NCI-H510A treated with DMSO at 0.1 percent for 48 hours (cell line): ENCODE measurements at regions not wholly inside any gene's neighbourhood (a gene's known extent, or its start where the extent isn't known, plus 50 kb on each side); places are given as distances from the start of the nearest gene placed in this dataset.
"Not testable (repeated sequence)": the region's sequence is repeated elsewhere in the genome, so short reads cannot be mapped to it uniquely, and the experiment has no call there.

Source experiments
- DNase-seq: peaks from one replicate; lab custom pipeline; 2025; lab: John Stamatoyannopoulos, UW

DNA sequence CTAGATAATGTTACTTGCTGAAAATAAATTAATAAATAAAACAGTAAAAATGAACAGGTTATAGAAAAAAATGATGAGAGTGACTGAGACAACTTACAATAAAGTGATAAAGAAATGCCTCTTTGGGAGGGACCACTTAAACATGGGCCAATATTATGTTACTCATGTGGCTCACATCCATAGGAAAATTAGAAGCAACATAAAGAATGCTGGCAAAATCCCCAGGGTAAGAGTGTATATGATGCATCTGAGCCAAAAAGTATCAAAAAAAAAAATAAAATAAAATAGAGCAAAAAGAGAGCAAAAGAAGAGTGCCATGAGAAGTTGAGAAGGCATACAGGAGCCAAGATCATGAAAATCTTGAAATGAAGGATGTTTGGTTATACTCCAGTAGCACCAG, 818.0 kb downstream of the LTN1 start:
- no peak for DNase-seq

DNA sequence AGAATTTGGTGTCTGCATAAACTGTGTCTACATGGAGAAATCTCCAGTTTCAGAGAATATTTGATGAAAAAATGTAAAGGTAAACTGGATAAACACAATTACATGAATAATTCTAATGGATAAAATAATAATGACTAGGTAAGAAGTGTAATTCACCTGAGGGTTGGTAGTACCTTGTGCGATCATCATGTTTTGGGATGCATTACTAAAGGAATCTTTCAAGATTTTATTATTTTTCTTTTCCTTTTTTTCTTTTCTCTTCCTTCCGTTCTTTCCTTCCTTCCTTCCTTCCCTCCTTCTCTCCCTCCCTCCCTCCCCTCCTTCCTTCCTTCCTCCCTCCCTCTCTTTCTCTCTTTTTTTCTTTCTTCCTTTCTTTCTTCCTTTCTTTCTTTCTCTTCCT, 818.7 kb downstream of the LTN1 start:
- DNase-seq, result no peak

DNA sequence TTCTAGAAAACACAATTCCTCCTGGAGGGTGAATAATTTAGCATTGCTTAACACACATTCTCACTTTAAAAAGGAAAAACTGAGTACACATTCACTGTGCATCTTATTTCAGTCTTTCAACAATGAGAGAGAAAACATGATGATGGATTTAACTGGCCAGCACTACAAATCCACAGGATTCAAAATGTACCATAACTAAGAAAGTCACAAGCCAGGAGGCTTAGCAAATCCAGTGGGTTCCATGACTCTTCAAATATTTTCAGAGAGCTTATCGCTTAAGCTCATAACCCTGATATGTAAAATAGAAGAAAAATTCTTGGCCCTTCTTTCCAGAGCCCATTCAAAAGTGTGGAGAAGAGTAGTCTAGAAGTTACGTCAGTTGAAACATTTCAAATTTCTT, 820.3 kb downstream of the LTN1 start:
- no peak for DNase-seq

DNA sequence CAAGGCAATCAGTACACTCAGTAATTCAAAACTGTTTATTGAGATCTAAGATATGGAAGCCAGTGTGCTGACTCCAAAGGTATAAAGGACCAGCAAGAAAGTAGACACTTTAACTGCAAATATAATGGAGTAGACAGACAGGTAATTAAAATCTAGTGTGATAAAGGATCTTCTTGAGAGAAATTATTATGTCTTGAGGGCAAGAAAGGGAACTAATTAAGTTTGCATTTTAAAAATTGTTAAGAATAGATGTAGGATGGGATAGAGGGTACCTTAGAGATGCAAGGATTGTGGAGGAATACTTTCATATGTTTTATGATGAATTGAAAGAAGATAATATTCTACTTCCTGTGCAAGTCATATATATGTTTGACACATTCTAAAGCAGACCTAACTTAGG, 825.3 kb downstream of the LTN1 start:
- no peak for DNase-seq

DNA sequence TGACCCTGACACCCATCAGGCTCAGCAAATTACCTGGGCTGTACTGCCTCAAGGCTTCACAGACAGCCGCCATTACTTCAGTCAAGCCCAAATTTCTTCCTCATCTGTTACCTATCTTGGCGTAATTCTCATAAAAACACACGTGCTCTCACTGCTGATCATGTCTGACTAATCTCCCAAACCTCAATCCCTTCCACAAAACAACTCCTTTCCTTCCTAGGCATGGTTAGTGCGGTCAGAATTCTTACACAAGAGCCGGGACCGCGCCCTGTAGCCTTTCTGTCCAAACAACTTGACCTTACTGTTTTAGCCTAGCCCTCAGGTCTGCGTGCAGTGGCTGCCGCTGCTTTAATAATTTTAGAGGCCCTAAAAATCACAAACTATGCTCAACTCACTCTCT, 828.2 kb downstream of the LTN1 start:
- not testable (repeated sequence) for DNase-seq

DNA sequence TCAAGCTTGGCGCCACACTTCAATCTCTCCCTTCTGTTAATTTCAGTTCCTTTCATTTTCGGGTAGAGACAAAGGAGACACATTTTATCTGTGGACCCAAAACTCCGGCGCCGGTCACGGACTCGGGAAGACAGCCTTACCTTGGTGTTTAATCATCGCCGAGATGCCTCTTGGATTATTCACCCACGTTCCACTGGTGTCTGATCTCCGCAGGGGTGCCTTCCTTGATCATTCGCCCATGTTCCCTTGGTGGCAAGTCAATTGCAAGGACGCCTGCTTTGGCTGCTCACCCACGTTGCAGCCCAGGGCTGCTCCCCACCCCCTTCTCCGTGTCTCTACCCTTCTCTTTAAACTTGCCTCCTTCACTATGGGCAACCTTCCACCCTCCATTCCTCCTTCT, 830.6 kb downstream of the LTN1 start:
- DNase-seq, result not testable (repeated sequence)

DNA sequence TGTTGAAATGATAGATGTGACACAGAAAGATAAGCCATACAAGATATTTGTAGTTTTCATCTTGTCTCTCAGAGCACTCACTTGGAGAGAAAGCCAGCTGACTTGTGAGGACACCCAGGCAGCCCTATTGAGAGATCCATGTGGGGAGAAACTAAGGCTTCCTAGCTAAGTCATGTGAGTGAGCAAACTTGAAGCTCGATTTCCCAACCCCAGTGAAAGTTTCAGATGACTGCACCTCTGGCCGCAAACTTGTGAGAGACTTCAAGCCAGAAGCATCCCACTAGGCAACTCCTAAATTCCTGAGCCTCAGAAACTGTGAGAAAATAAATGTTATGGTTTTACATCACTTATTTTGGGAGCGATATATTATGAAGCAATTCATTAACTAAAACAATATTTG, 832.3 kb downstream of the LTN1 start:
- DNase-seq, result no peak

DNA sequence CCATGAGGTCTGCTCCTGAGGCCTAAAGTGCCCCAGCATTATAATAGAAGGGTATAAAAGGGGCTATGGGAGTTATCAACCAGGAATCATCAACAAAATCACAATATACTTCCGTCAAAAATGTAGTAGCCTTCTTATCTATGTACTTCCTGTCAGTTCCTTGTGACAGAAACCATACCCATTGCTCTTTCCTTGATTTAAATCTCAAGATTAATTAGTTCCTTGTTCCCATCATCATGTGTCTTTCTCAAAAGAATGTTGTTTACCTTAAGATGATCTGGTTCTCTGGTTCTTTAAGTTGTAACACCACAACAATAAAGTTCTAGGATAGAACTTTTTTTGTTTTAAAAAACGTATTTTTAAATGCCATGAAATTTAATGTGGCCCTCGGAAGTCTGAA, 833.3 kb downstream of the LTN1 start:
- no peak for DNase-seq

DNA sequence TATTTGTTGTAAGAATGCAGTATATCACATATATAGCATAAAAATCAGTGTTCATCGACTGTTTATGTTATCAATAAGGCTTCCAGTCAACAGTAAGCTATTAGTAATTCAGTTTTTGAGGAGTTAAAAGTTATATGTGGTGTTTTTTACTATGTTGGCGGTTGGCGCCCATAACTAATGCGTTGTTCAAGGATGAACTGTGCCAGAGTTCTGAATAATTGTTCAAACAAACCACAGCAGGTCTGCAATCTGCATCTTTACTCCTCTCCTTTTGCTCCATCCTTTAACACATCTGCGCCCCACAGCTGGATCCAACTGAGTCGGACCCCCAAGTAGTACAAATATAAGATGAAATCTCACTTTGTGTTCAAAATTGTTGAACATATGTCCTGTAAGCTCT, 836.1 kb downstream of the LTN1 start:
- DNase-seq, result no peak

DNA sequence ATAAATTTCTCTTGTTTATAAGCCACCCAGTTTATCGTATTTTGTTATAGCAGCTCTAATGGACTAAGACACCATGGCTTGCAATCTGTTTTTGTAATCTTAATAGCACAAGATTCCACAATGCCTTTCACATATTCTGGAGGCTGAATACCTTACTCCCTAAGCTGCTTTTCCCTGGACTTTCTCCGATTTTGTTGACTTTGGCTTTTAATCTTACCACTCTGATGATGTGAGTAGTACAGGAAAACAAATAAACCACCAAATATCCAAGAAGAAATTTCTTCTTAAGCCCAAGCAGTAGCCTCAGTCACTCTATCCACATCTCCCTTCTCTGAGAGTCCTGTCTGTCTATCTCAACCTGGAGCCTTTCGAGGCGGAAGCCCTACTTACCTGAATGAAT, 838.6 kb downstream of the LTN1 start:
- no peak for DNase-seq

DNA sequence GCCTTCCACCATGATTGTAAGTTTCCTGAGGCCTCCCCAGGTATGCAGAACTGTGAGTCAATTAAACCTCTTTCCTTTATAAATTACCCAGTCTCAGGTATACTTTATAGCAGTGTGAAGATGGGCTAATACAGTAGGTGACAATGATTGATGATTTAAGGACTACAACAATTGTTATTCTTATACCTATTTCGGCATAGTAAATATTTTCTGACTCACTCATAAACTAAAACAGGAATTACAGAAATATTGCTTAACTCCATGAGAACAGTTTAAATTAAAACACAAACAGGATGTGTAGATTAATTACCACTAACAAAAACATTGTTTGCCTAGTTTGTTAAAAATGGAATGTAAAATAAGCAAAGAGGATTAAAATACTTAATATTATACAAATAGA, 839.9 kb downstream of the LTN1 start:
- no peak for DNase-seq

DNA sequence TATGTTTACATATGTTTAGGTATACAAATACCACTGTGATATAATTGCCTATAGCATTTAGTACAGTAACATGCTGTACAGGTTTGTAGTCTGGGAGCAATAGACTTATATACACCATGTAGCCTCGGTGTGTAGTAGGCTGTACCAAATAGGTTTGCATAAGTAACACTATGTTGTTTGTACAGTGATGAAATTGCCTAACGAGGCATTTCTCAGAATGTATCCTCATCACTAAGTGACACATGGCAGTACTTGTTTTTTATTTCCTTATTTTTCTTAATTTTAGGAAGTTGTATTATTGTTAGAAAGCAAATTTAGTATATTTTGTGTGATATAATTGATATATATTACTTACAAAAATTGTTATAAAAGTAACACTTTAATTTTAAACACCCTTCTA, 840.9 kb downstream of the LTN1 start:
- no peak for DNase-seq

DNA sequence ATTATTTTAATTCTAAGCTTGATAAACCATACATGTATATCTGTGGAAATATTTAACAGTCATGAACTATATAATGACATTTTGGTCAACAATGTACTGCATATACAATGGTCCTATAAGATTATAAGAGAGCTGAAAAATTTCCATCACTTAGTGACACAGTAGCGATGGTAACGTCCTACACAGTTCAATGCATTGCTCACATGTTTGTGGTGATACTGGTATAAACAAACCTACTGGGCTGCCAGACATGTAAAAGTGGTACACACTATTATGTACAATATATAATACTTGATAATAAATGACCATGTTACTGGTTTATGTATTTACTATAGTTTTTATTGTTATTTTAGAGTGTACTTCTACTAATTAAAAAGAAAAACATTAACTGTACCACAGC, 841.9 kb downstream of the LTN1 start:
- DNase-seq, result no peak

DNA sequence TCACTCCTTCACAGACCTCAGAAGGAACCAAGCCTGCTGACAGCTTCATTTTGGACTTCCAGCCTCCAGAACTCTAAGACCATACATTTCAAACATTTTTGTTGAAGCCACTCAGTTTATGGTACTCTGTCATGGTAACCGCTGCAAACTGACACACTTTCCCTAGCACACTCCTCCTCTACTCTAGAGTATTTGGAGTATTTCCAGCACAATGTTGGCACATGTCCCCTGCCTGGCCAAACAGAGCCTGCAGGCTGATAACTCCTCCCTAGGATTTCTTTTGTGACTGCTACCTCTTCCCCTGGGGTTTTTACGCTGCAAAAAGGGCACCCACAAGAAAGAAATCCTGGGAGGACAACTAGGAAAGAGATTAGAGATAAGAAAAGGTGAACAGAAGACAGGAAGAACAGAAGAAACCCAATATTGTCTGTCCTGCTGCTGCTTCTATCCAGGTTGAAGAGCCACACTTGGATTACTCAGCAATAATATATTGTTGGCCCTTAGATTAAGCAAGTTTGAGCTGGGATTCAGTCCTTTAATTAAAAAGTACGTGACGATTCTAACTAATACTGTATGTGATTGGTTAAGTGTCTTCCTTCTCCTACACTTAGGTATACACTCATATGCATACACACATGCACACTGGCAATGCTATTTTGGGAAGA, 844.1 kb downstream of the LTN1 start:
- no peak for DNase-seq

DNA sequence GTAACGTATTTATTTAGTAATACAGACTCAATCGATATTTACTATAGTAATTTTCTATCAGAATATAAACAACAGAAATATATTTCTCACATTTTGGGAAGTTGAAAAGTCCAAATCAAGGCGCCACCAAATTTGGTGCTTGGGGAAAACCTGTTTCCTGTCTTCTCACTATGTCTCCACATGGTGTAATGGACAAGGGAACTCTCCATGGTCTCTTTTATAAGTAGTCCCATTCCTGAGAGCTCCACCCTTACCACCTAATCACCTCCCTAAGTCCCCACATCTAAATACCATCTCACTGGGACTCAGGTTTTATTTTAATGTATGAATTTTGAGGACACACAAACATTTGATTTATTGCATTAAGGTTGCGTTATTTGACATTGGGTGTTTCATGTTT, 848.0 kb downstream of the LTN1 start:
- no peak for DNase-seq

DNA sequence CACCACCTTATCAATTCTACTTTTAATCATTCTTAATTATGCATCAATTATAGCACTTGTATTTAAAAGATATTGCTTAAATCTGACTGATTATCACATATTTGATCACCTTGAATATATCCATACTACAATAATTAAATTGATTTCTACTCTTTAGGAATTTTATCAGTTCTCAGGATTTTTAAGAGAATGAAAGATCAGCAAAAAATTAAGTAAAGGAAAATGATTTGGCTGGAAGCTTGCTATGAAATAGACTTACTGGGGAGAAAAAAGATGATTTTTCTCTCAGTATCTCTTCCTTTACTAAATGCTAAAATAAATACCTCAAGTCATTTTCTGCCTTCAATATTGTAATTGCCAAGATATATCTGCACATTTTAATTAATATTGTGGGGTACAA, 848.6 kb downstream of the LTN1 start:
- DNase-seq, result no peak

DNA sequence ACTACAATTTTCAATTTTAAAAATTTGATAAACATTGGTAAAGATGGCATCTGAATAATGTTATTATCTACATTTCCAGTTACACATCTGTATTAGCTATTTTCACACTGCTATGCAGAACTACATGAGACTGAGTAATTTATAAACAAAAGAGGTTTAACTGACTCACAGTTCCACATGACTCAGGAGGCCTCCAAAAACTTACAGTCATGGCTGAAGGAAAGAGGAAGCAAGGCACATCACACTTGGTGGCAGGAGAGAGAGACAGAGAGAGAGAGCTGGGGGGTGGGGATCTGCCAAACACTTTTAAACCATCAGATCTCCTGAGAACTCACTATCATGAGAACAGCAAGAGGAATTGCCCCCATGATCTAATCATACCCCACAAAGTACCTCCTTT, 850.0 kb downstream of the LTN1 start:
- no peak for DNase-seq

DNA sequence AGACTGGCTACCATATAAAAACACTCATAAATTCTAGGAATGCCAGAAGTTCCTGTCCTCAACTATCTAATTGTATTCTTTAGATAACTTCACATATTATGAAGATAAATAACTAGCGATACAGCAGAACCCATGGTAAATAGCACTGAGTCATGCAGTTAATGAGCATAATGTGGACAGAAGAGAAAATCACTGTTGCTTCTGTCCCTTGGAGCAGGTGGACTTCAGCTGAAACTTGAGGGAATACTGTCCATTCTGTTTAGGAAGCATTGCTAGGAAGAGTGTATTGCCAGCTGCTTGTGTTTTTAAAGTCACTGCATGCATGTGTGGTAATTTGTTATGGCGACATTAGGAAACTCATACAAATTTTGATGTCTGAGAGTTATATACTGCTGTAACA, 854.4 kb downstream of the LTN1 start:
- DNase-seq, result no peak

DNA sequence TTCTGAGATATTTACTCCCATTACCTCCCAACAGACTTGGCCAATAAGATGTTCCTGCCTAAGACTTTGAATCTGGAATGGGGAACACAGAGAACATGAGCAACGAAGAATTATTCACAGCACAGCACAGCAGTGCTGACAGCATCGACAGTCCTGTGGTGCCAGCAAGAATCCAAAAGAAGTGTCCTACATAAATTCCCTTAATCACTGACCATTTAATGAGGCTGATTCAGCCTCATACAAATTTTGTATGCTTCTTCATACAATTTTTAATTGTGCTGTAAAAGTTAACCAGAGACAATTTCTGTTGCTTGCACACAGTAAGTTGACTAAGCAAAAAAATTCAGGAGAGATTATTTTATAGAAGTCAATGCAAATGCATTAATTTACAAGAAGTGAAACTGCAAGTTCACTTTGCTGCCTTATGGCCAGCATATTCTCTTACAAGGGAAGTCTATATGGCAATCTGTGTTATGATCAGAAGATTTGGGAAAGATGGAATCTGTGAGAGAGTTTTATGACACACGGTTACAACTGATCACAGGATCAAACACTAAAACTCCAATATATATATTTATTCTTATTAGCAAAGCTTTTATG, 855.9 kb downstream of the LTN1 start:
- DNase-seq, result no peak

DNA sequence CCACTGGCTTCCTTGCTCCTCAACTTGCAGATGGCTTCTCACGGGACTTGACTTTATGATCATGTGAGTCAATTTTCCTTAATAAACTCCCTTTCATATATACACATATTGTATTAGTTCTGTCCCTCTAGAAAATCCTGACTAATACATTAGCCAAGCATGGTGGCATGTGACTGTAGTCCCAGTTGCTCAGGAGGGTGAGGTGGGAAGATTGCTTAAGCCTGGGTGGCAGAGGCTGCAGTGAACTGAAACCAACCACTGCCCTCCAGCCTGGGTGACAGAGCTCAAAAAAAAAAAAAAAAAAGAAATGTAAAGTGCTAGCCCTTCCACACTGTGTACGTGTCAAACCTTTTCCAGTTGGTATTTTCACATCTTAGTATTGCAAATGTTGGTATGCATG, 857.0 kb downstream of the LTN1 start:
- DNase-seq, result no peak

DNA sequence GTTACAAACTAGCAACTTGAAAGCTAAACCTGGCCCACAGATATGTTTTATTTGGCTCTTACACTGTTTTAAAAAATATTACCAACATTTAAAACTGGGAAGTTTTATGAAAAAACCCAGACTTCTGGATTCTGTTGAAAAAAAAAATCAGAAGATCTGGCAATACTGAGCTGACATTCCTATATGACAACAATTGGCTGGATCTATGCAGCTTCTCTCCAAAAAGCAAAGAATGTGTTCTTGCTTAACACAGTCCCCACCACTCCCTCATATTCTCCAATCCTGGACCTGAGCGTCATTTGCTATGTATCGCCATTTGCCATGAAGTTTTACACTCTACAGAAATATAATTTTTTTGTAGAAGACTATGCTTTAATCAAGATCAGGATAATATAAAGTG, 859.6 kb downstream of the LTN1 start:
- no peak for DNase-seq

DNA sequence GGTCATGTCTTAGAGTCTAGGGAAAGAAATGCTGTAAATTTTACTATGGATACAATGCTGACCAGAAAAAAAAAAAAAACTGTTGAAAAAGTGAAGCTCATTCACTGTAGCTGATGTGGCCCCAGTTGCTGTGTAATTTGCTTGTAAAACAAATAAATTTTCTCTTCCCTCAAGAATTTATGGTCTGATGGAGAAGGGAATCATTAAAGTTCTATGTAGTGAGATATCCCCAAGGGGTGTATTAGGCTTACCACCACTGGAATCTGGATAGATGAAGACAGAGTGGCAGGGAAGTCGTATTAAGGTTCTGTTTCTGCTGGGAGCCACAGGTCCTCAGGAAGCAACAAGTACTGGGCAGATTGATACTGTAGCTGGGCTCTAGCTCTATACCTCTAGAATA, 860.0 kb downstream of the LTN1 start:
- DNase-seq, result no peak

DNA sequence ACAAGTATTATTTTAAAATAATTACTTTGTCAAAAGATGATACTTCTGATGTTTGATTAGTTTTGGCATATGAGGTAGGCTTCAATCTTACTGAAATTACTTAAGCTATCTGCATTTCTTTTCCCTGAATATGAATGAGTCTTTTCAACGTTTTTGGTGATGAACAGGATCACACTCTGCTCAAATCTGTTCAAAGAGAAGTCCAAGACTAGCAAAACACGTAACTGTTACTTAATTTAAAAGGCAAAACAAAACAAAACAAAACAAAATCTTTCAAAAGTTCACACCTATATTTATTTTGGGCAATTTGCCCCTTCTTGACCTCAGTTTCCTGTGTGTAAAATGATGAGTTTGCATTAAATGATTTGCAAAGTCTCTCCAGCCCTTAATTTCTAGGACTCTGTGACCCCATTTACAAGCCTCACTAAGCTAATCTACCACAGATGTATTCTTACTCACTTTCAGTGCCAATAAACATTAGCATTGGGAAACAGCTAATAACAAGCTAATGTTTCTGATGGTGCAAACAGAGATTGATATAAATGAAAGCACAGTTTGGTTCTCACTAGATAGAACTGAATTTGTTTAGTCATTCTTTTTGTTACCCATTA, 865.4 kb downstream of the LTN1 start:
- DNase-seq, result no peak
